Uterus (tissue), 2 donors: ENCODE measurements at regions not wholly inside any gene's neighbourhood (a gene's known extent, or its start where the extent isn't known, plus 50 kb on each side); places are given as distances from the start of the nearest gene placed in this dataset.

Source experiments
- CTCF ChIP-seq, 4 experiments: fragments of 200-600 bp in 2 of 4; fragments of 450-650 bp in 2 of 4; sonication (generic) in 2 of 4; IDR thresholded peaks; one replicate each; pipeline ENCODE4 v1.5.1; 2016 to 2019; ENCODE audit warnings: antibody characterized with exemption in 4 of 4, mild to moderate bottlenecking in 2 of 4, moderate library complexity in 1 of 4
- POLR2A ChIP-seq, 2 donors: fragments of 450-650 bp; IDR thresholded peaks; one replicate each; pipeline ENCODE4 v1.6.1; 2016; ENCODE audit warnings: antibody characterized with exemption in 2 of 2, mild to moderate bottlenecking in 1 of 2, moderate library complexity in 1 of 2

DNA sequence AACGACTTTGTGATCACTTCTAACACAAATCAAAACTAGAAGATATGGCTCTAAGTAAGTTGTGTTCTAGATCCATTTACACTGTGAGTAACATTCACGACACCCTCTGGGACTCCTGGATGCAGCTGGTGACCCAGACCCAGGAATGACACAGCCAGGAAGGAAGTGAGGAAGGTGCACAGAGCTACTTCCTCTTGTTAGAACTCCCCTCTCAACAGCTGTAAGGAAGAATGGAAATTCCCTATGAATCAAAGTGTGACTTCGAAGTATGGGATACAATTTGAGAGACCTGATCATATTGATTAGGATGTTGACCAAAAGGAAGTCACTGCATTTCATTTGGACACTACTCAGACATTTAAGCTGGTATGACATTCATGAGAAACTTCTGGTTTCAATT, 185.3 kb downstream of the NRIP1 start:
- TF ChIP-seq CTCF (IDR thresholded peaks at IDR 0.05) (no peak), POLR2A (IDR thresholded peaks at IDR 0.05) (no peak)
